OCI-LY7 (cell line): ENCODE measurements at regions not wholly inside any gene's neighbourhood (a gene's known extent, or its start where the extent isn't known, plus 50 kb on each side); places are given as distances from the start of the nearest gene placed in this dataset.

ENCODE experiments used
- BruUV-seq: library from RNA; stranded (reverse); fragments of 400-500 nt; replicated peaks from 2 replicates; lab custom pipeline; 2021; lab: Mats Ljungman, UMichigan
- CTCF ChIA-PET: fragments of 300-600 bp; sonication (Branson Sonifier 250); formaldehyde crosslinking; loops from one replicate; lab custom pipeline; 2022; ENCODE audit warnings: antibody characterized with exemption; ENCODE audit not compliant: unreplicated experiment; lab: Charles Lee
- POLR2A ChIA-PET: fragments of 300-600 bp; sonication (Branson Sonifier 250); formaldehyde crosslinking; loops from one replicate; lab custom pipeline; 2022; ENCODE audit warnings: antibody characterized with exemption; lab: Charles Lee
- DNase-seq: peaks from one replicate; pipeline ENCODE4 v3.0.0-alpha.2; 2015; ENCODE audit warnings: low spot score
- H2AFZ ChIP-seq: fragments of 200-600 bp; sonication (generic), shearing (Covaris generic); 2 replicates; pipeline ENCODE4 v1.6.1; 2014; ENCODE audit warnings: mild to moderate bottlenecking, antibody characterized with exemption, low read length, moderate library complexity
- H3K27ac ChIP-seq: fragments of 200-600 bp; sonication (generic); 2 replicates; pipeline ENCODE4 v1.5.1; 2014; ENCODE audit warnings: mixed run types, low read depth, mild to moderate bottlenecking, moderate library complexity, low read length, inconsistent platforms; ENCODE audit not compliant: poor library complexity, severe bottlenecking
- H3K36me3 ChIP-seq: fragments of 200-600 bp; sonication (generic); 2 replicates; pipeline ENCODE4 v1.6.1; 2014; ENCODE audit warnings: mild to moderate bottlenecking, antibody characterized with exemption, low read length, moderate library complexity, mixed read lengths; ENCODE audit not compliant: insufficient read depth
- H3K4me1 ChIP-seq: fragments of 200-600 bp; sonication (generic); 2 replicates; pipeline ENCODE4 v1.5.1; 2014; ENCODE audit warnings: mild to moderate bottlenecking, low read length; ENCODE audit not compliant: insufficient read depth, poor library complexity, severe bottlenecking
- H3K4me2 ChIP-seq: fragments of 200-600 bp; sonication (generic); 2 replicates; pipeline ENCODE4 v1.6.1; 2014; ENCODE audit warnings: mild to moderate bottlenecking, low read length
- H3K4me3 ChIP-seq: fragments of 200-600 bp; sonication (generic); 2 replicates; pipeline ENCODE4 v1.5.1; 2014; ENCODE audit warnings: mild to moderate bottlenecking, low read depth, low read length; ENCODE audit not compliant: poor library complexity, severe bottlenecking
- H3K79me2 ChIP-seq: fragments of 200-600 bp; sonication (generic); 2 replicates; pipeline ENCODE4 v1.6.1; 2016; ENCODE audit warnings: low read depth, mild to moderate bottlenecking, low read length, moderate library complexity, mixed read lengths; ENCODE audit not compliant: insufficient read depth
- H3K9me2 ChIP-seq: fragments of 200-600 bp; sonication (generic); 2 replicates; pipeline ENCODE4 v1.6.1; 2016; ENCODE audit warnings: mild to moderate bottlenecking, low read length, mixed read lengths; ENCODE audit not compliant: insufficient read depth
- H3K9me3 ChIP-seq: fragments of 200-600 bp; sonication (generic); 2 replicates; pipeline ENCODE4 v1.6.1; 2014; ENCODE audit warnings: mild to moderate bottlenecking, mixed run types, low read length, mixed read lengths
- H4K20me1 ChIP-seq: fragments of 200-600 bp; sonication (generic); 2 replicates; pipeline ENCODE4 v1.6.1; 2014; ENCODE audit warnings: mild to moderate bottlenecking, antibody characterized with exemption, low read length, moderate library complexity, mixed read lengths; ENCODE audit not compliant: insufficient read depth
- EZH2phosphoT487 ChIP-seq: fragments of 200-600 bp; sonication (generic); IDR thresholded peaks from 2 replicates; pipeline ENCODE4 v1.6.1; 2018; ENCODE audit warnings: low read depth, borderline replicate concordance, mild to moderate bottlenecking, mixed run types, antibody characterized with exemption, low read length, moderate library complexity, mixed read lengths
- intact Hi-C: fragments of 100-400 bp; cut with micrococcal nuclease; formaldehyde crosslinking; loops from one replicate; pipeline ENCODE4 v1.10.0; 2022; ENCODE audit not compliant: unreplicated experiment
- TF ChIP-seq, protein P1 (sequence below): fragments of 200-600 bp; sonication (generic); conservative IDR thresholded peaks from 2 replicates; pipeline ENCODE4 v1.5.1; 2014; ENCODE audit warnings: mild to moderate bottlenecking, antibody characterized with exemption, low read length, moderate library complexity, mixed read lengths

DNA sequence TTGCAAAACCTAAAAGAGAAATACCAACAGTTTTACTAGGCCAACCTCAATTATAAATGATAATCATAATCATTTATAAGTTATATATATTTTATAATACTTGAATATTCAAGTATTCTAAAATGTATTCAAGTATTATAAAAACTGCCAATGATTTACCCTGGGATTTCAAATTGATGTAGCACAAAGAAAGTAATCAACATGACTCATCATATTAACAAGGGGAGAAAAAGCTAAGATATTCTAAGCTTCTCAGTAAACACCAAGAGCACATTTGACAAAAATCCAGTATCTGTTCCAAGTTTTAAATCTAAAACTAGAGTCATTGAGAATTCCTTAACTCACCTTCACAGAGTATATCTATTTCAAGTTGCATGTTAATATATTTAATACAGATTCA lies 56.1 kb downstream of the CAPZA3 start:
- DNase-seq = no peak
- no peaks in the 10 kb centered on the region for H3K4me1 ChIP-seq
- BruUV-seq = no TSS peak
- H3K9me2 ChIP-seq = no peaks in the 10 kb centered on the region
- H3K4me3 ChIP-seq = no peak overlapping the region
- no peak overlapping the region for H2AFZ ChIP-seq
- CTCF ChIA-PET = no interaction called here
- no peaks in the 10 kb centered on the region for H3K79me2 ChIP-seq
- no peak overlapping the region for H3K27ac ChIP-seq
- no peaks in the 10 kb centered on the region for H4K20me1 ChIP-seq
- no peaks in the 10 kb centered on the region for H3K36me3 ChIP-seq
- intact Hi-C loops = no loop called here
- no peak for TF ChIP-seq EZH2phosphoT487
- TF ChIP-seq, protein P1, sequence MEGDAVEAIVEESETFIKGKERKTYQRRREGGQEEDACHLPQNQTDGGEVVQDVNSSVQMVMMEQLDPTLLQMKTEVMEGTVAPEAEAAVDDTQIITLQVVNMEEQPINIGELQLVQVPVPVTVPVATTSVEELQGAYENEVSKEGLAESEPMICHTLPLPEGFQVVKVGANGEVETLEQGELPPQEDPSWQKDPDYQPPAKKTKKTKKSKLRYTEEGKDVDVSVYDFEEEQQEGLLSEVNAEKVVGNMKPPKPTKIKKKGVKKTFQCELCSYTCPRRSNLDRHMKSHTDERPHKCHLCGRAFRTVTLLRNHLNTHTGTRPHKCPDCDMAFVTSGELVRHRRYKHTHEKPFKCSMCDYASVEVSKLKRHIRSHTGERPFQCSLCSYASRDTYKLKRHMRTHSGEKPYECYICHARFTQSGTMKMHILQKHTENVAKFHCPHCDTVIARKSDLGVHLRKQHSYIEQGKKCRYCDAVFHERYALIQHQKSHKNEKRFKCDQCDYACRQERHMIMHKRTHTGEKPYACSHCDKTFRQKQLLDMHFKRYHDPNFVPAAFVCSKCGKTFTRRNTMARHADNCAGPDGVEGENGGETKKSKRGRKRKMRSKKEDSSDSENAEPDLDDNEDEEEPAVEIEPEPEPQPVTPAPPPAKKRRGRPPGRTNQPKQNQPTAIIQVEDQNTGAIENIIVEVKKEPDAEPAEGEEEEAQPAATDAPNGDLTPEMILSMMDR = no peak
- no peaks in the 10 kb centered on the region for H3K9me3 ChIP-seq
- POLR2A ChIA-PET = no interaction called here
- H3K4me2 ChIP-seq = no peak overlapping the region

DNA sequence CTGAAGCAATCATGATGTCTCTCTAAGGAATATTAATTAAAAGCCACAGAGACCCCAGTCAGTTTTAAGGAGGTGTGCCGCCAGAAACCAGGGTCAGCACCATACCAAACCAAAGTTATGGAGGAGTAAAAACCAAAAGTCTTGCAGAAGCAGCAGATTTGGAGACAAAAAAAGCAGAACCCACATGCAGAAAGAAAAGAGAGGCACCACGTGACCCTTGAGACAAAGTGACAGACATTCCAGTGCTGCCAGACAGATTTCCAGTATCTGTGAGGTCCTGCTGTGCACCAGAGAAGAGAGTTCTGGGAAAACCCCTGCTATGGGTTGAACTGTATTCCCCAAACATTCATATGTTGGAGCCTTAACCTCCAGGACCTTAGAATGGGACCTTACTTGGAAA lies 59.7 kb downstream of the CAPZA3 start:
- ChIA-PET POLR2A (no interaction called here), CTCF (no interaction called here)
- Histone ChIP-seq H3K9me2 (no peaks in the 10 kb centered on the region), H3K27ac (no peak overlapping the region), H3K4me3 (no peak overlapping the region), H3K4me1 (no peaks in the 10 kb centered on the region), H3K36me3 (no peaks in the 10 kb centered on the region), H2AFZ (no peak overlapping the region), H3K9me3 (no peaks in the 10 kb centered on the region), H3K4me2 (no peak overlapping the region), H3K79me2 (no peaks in the 10 kb centered on the region), H4K20me1 (no peaks in the 10 kb centered on the region)
- intact Hi-C loops = no loop called here
- DNase-seq = no peak
- BruUV-seq = no TSS peak
- TF ChIP-seq, protein P1 = no peak
- TF ChIP-seq EZH2phosphoT487 = no peak

DNA sequence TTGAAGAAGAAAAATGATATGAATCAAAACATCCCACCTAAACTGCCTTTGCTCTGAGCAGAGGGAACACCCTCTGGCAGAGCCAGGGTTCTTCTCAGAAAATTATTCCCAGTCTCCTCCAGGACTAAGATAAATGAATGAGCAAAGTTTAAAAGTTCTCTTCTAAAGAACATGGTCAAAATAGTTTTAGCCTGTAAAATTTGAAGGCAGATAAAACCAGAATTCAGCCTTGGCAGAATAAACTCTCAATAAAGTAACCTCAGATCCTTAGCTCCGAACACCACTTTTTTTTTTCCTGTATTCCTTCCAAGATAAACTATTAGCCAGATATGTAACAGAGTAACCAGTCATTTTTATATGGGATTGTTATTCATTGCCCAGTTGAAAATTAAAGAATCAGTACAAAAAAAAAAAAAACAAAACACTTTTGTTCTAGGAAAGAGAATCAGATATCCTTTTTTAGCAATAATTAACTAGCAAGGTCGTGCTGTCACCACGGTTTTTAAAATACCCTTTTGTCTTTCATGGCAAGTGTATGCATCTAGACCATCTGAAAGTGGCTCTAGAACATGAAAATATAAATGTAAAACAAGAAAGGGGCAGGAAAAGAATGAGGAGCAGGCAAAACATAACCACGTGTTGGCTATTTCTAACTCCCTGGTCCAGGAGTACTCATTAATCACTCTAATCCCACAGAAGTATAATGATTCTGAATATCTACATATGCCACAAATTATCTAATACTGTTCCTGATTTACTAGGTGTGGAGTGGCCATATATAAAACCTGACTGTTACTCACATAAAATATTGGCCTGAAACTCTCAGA lies 60.8 kb downstream of the CAPZA3 start:
- TF ChIP-seq EZH2phosphoT487 = no peak
- TF ChIP-seq, protein P1 = no peak
- Histone ChIP-seq H3K27ac (no peak overlapping the region), H3K9me3 (no peaks in the 10 kb centered on the region), H3K4me2 (no peak overlapping the region), H4K20me1 (no peaks in the 10 kb centered on the region), H2AFZ (no peak overlapping the region), H3K4me3 (no peak overlapping the region), H3K36me3 (no peaks in the 10 kb centered on the region), H3K9me2 (no peaks in the 10 kb centered on the region), H3K79me2 (no peaks in the 10 kb centered on the region), H3K4me1 (no peaks in the 10 kb centered on the region)
- CTCF ChIA-PET = no interaction called here
- no TSS peak for BruUV-seq
- DNase-seq = no peak
- POLR2A ChIA-PET = no interaction called here
- intact Hi-C loops = no loop called here
